A172 (cell line): ENCODE measurements at regions not wholly inside any gene's neighbourhood (a gene's known extent, or its start where the extent isn't known, plus 50 kb on each side); places are given as distances from the start of the nearest gene placed in this dataset.

Experiments used
- DNase-seq: peaks from one replicate; pipeline ENCODE4 v3.0.0-alpha.2; 2015; ENCODE audit warnings: low spot score

DNA sequence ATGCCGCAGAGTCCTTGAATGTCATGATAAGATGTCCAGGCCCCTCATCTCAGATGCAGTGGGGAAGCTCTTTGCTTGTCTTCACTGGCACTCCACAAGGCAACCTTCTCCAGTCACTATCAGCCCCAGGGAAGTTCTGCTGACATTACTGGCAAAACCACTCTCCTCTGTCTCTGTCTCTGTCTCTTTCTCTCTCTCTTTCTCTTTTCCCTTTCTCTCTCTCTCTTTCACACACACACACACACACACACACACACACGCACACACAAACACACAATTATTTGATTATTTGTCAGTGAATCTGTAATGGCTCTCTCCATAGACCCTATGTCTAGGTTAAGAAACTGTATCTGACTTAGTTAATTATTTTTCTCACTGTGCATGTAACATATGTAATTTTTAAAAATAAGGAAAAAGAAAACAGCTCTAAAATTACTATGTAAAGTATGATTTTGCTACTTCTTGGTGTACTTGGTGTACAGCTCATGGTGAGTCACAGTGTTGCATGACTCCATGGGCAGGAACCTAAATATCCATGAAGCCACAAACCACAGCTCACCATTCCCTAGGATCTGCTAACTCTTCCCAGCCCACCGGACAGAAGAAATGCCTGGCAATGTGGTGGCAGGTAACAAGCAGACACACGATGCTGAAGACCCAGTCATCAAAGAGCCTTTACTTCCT, 594.9 kb upstream of the ID2 start:
- peak; percentile 94 for DNase-seq

DNA sequence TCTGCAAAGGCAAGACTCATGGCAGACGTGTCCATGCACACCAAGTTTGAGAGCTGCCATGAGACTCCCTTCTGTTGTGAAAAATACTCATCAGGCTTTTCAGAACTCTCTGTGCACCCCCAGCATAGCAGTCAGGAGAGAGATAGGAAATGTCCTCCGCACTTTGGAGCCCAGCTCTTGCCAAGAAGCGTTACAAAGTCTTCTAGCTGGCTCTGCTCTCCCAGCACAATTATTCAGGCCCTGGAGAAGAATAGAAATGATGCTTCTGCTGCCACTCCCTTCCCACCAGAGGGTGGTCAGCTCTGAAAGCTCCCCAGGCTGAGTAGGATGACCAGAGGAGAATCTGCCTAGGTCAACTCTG, 594.4 kb upstream of the ID2 start:
- DNase-seq, result no peak

DNA sequence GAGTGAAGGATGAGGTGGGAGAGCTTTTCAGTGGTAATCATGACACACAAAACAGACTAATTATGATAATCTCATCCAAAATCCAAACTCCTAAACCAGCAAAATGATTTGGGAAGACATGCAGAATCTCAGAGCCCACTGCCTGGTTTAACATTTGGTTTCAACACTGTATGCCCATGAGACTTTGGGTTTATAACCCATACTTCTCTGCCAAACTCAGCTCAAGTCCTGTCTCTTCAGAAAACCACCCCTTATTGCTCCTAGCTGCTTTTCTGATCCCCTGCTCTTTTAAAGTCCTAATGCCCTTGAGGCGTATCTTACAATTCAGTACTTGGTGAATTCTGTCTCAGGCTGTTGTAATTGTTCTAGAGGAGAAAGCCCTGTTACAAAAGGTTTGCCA, 593.0 kb upstream of the ID2 start:
- no peak for DNase-seq

DNA sequence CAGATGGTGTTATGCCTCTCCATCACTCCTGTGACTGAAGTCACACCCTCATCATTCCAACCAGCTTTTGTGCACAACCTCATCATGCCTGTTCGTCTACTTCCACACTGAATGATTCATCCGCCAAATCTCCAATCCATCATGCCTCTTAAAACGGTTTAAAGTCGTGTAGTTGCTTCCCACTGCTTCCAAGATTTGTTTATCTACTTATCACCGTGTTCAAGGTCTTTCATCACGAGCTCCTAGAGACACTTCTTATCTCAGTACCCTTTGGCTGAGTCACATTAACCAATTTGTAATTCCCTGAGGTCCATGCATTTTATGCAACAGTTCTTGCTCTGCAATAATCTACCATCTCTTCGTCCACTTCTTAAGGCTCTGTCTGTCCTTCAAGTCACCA, 592.3 kb upstream of the ID2 start:
- peak; percentile 97 for DNase-seq

DNA sequence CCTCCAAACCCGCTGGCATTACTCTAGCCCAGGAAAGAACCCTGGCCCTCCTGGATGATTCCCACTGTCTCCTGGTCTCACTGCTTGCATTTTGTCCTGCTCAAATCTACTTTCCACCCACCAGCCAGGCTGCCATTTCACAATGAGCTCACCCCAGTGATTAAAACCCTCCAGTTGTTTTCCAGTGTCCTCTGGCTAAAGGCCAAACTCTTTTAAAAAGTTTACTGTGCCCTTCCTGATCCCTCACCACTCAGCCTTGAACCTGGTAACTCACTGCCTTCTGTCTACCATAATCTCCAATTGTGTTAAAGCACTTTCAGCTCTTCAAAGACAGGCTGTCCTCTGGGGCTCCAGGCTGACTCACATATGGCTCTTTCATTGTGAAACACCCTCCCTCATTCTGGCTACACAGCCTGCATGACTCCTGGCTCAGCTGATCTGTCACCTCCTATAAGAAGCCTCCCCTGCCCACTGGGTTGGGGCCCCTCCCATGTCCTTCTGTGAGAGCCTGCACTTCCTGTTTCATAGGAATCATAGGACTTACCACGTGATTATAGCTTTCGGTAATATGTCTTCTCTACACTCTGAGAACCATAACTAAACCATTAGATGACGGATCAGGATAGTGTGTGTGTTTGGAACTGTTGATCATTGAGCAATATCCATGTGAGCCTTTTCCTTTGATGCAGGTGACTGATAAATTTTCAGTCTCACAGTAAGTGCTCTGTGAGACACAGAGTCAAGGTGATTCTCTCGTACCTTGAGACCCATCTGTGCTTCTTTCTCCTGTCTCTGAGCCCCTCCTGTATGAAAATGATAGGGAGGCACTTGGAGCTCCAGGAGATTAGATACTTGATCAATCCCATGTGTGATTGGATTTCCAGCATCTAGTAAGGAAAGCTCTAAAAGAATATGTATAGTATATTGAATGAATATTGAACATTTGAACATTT, 590.8 kb upstream of the ID2 start:
- DNase-seq, result peak; percentile 96

DNA sequence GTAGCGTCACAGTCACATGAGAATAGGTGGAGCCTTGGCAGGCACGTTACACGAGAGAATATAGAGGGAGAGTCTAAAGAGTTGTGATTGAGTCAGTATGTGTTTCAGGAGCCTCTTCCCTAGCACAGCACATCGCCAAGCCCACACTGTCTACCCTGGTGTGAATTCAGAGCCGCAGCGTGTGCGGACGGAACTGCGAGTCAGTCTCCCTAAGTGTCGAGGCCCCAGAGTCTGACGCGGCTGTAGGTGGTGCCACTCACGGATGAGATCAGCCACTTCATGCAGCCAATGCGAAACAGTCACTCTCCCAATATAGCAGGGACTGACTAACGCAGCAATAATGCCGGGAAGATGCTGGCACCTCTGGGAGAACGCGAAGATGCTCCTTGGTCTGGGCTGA, 587.3 kb upstream of the ID2 start:
- DNase-seq, result no peak

DNA sequence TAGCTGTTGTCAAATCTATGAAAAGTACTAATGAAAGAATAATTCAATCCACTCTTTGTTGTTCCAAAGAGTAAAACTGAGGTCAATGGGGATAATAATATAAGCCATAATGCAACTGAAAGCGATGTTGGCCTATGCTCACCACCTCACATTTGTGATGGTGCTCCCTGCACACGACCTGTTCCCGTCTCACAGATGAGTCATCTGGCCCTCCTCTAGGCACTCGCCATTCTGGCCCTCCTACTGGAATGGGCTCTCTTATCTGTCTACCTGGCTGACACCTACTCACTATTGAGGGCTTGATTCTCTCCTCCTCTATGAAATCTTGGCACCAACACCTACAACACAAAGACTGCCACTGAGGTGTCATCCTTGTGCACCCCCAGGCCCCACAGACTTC, 585.9 kb upstream of the ID2 start:
- no peak for DNase-seq

DNA sequence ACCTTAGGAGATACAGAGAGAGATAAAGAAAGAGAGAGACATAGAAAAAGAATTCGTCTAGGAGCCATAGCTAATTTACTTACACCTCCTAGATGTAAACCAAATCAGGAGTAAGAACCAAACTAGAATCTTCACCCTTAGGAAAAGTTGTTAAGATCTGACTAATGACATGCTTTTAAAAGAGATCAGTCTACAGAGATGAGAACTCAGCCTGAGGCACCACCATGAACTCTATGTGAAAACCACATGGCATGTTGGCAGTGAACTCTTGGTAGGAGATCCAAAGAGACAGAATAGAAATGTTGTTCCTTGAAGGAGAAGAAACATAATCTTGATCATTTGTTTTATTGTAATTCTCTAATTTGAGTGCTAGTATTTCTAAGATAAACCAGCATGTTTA, 585.4 kb upstream of the ID2 start:
- DNase-seq, result no peak

DNA sequence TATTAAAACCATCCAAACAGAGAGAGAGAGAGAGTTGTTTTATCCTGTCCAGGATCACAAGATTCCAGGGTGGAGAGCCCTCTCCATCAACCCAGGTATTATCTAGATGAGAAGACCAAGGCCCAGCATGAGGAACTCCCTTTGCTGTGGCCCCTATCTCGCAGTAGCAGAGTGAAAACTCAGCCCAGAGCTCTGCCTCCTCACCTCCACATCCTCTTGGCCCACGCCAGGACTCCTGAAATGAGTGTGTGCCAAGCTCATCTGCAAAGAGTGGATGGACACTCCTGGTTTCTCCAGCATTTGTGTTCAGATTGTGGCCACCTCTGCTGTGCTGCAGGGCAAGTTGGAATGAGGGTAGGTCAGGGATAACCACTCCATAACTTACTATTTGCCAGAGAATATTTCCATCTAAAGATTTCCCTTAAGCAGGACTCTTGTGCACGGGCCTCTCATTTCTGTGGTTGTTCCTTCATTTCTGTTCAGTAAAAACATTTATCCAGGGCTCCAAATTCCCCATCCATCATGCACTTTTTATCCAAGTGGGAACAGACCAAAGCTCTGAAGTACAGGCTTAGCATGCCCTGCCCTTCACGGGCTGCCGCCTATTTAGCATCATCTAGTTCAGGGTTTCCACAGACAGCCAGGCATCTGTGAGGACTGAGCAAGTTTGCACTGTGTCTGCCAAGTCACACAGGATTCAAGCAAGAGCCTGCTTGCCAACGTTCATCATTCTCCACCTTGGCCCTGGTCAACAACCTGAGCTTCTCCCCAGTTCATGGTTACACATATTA, 583.2 kb upstream of the ID2 start:
- DNase-seq, result no peak

DNA sequence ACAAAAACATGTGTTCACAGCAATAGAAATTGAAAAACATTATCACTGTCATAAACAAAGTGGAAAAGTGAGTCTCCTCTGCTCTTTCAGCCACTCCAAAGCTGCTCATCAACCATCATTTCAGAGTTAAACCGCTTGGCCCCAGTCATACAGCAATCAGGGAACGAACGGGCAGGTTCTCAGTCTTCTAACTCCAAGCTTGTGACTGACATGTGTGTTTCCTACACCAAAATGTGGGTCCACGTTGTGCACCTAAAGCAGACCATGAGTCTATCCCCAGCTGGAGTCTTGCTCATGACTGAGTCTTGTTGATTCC, 582.6 kb upstream of the ID2 start:
- DNase-seq, result no peak

DNA sequence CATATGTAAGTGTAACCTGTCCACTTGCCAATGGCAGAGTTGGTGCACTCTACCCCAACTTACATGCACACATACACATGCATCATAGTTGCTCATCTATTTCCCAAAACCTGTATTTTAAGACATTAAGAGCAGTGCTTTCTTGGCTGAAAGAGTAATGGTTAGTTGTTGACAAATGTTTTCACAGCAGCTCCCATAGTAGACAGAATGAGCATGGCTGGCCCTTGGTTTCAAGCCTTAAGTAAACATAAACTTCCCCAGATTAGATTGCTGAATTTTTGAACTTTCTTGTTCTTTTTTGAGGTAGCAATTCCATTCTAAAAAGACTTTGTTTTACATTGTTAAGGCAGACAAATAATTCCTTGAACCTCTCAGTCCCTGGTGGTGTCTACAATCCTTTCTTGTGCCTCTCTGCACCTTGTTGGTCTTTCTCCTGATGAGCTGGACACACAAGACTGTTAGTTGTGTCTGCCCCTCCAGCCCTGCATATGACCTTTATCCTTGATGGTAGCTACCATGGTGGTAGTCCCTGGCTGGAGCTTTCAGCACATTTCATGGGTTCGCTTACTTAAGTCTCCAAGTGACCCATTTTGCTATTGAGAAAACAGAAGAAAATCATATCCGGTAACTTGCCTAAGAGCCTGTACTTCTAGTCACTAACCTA, 580.1 kb upstream of the ID2 start:
- no peak for DNase-seq

DNA sequence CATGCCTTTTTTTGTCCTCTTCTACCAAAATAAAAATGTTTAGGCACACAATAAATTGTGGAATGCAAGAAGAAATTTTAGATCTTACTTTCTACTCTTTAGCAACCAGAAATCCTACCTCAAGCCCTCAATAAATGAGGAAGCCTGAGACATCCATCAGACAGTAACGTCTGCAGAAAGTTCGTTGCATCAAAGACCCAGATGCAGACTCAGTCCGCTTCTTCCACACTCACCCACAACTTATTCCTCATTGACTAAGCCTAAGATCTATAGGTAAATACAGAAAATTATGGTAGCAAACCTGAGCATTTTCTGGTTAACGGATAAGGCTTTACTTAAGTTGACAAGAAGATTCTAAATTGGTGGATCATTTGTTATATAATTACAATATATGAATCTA, 579.4 kb upstream of the ID2 start:
- no peak for DNase-seq

DNA sequence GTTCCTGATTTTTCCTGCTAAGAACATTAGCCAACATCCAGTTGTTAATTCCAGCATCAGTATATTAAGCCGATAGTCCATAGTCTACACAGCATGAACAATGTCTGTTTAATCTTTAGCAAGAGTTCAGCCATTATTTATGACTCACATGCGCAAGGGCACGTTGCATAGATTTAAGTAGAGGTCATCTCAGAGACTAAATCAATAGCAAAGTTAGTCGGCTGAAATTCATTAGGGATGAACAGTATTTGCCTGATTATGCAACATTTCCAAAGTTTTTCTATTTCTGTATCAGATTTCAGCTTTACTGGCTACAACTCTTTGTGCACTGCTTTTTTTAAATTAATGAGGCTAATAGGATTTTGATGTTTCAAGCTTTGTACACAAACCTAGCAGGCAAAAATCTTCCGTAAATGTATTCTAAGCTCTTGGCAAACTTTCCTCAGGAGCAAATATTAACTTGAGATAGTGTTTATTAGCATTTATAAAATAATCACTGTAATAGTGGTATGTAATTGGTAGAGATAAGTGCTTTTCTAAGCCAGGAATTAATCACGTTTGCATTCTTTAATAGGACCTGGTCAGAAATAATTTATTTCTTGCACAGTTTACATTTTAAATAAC, 578.7 kb upstream of the ID2 start:
- no peak for DNase-seq

DNA sequence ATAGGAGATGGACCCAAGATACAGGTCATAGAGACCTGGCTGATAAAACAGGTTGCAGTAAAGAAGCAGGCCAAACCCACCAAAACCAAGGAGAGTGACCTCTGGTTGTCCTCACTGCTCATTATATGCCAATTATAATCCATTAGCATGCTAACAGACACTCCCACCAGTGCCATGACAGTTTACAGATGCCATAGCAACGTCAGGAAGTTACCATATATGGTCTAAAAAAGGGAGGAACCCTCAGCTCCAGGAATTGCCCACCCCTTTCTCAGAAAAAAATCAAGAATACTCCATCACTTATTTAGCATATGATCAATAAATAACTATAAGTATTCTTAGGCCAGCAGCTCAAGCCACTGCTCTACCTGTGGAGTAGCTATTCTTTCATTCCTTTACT, 574.7 kb upstream of the ID2 start:
- no peak for DNase-seq

DNA sequence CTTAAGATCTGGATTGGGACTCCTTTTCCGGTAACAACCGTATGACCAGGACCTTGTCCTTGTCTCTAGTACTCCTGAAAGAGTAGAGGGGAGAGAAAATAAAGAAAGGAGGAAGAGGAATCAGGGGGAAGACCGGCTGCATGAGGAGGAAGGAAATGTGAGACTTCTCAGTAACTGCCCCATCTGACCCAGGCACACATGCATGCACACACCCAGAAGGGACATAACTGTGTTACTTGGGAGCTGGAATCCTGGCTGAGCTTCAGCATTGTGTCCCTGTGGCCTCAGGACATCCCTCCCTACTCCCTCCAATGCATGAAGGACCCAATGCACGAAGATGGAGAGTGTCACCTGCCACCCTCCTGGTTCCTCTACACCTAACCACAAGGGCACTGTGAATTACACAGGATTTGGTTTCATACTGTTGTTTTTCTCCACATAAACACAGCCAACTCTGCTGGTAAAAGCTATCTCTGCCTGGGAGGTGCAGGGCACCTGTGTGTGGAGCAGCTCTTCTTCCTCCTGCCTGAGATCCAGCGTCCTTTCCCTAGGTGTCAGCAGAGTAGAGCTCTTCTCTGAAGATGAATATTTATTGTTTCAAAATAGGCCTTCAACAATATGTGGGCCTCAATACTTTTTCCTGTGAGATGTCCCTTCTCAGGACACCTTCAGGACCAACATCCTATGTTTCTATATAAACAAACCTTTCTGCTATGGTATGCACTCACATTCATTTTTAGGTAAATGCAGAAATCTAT, 574.1 kb upstream of the ID2 start:
- no peak for DNase-seq

DNA sequence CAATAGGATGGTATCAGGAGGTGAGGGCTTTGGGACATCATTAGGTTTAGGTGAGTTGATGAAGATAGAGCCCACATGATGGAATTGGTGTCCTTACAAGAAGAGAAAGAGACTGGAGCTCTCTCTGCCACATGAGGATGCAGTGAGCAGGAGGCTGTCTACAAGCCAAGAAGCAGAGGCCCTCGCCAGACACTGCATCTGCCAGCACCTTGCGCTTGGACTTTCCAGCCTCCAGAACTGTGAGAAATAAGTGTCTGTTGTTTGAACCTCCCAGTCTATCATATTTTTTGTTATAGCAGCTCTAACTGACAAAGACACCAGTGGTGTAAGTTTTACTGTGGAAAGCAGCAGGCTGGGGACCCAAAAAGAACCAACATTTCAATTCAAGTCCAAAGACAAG, 571.1 kb upstream of the ID2 start:
- DNase-seq, result no peak

DNA sequence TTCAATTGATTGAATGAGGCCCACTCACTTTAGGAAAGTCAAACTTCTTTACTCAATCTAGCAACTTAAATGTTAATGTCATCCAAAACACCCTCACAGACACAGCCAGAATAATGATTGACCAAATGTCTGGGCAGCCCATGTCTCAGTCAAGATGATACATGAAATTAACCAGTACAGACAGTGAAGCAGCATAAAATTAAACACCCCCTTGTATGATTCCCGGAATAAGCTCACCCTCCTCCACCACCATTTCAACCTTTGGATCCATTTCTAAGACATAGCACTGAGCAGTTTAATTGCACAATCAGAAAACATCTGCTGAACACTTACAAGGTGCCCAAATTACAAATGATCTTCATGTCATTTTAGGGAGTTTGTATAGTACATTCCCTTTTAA, 570.7 kb upstream of the ID2 start:
- DNase-seq, result no peak

DNA sequence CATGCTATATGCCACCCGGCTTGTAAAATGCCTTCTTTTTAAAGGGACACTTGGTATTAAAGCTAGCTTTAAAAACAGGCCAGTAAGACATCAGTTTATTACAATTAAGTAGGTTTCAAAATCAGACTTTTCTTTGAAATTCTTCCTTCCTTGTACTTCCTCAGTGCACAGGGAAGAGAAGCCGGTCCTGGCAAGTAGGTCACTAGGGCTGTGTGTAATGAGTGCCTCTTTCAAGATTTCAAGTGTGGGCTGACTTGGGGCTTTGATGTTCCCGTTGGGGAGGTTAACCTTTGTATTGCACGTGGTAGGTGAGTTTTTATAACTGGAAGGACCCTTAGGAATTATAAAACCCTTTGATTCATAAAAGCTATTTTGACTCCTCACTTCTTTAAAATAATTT, 566.4 kb upstream of the ID2 start:
- DNase-seq, result no peak

DNA sequence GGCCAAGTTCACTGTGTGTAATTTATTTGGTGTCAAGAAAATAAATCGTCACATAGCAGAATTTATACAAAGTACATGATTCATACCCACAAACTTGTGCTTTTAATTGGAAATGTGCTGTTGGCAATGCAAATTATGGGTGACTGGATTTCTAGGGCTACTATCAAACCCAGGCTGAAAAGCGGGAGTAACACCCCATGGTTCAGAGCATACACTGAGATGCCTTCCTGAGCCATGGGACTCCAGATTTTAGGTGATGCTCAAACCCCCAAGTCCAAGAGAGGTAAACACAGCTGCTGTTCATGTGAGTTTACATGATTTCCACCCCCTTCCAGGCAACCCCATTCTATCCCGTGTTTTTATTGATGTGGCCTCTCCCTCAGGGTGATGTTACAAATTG, 565.9 kb upstream of the ID2 start:
- peak; percentile 13 for DNase-seq

DNA sequence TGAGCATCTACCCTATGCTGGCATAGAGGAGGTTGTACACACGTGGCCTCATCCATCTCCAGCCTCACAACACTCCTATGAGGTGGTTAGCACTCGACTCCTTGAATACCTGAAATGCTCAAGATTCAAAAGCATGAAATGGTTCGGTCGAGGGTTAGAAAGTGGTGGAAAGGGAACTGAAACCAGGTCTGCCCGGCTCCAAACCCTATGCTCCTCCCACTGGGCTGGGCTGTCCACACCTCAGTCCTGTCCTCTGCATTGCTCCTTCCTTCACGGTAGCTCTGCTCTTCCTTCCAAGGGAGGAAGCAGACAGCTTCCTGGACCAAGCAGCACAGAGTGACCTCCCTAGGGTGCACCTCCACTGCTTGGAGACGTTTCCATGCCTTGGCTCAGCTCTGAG, 565.2 kb upstream of the ID2 start:
- no peak for DNase-seq
